ENCODE measurements at regions not wholly inside any gene's neighbourhood (a gene's known extent, or its start where the extent isn't known, plus 50 kb on each side); places are given as distances from the start of the nearest gene placed in this dataset.
"Not testable (repeated sequence)": the region's sequence is repeated elsewhere in the genome, so short reads cannot be mapped to it uniquely, and the experiment has no call there.

DNA sequence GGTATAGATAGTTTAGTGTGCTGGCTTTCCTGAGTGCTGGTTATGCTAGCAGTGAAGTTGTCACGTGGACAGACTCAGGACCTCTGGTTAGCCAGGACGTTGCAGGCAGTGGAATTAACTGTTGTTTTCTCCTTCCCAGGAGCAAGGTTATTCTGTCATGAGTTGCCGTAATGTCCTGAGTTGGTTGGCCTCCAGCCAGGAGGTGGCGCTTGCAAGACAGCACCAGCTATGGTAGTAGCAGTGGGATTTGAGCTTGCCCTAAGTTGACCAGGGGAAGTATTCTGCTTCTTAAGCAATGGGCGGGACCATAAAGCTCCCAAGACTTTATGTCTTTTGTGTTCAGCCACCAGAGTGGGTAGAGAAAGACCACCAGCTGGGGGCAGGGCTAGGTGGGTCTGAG, 240.7 kb upstream of the DNAJC19 start:
- DNase-seq (ENCODE audit: low spot score) (no peak), ATAC-seq (ENCODE audit: low FRiP score) (no peak)
- TF ChIP-seq, protein P1, sequence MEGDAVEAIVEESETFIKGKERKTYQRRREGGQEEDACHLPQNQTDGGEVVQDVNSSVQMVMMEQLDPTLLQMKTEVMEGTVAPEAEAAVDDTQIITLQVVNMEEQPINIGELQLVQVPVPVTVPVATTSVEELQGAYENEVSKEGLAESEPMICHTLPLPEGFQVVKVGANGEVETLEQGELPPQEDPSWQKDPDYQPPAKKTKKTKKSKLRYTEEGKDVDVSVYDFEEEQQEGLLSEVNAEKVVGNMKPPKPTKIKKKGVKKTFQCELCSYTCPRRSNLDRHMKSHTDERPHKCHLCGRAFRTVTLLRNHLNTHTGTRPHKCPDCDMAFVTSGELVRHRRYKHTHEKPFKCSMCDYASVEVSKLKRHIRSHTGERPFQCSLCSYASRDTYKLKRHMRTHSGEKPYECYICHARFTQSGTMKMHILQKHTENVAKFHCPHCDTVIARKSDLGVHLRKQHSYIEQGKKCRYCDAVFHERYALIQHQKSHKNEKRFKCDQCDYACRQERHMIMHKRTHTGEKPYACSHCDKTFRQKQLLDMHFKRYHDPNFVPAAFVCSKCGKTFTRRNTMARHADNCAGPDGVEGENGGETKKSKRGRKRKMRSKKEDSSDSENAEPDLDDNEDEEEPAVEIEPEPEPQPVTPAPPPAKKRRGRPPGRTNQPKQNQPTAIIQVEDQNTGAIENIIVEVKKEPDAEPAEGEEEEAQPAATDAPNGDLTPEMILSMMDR (IDR thresholded peaks at IDR 0.05) = no peak

DNA sequence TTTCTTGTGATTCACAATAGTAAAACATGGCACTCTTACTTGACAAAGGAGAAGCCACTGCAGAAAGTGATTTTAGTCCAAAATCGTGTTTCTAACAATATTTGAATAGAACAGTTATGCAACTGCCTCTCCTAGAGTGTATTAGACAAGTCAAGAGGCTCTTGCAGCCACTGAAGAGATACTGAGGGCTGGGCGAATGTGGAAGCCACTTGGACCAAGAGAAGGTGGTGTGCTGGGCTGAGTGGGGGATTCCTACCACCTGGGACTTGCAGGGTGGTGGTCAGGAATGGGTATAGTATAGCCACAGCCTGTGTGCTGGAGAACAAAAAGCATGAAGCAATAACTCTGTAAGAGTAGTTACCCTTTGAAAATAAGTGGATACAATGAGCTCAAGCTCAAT, 223.8 kb upstream of the DNAJC19 start:
- no peak for DNase-seq (ENCODE audit: low spot score)
- TF ChIP-seq, protein P1 (IDR thresholded peaks at IDR 0.05) = no peak
- no peak for ATAC-seq (ENCODE audit: low FRiP score)

DNA sequence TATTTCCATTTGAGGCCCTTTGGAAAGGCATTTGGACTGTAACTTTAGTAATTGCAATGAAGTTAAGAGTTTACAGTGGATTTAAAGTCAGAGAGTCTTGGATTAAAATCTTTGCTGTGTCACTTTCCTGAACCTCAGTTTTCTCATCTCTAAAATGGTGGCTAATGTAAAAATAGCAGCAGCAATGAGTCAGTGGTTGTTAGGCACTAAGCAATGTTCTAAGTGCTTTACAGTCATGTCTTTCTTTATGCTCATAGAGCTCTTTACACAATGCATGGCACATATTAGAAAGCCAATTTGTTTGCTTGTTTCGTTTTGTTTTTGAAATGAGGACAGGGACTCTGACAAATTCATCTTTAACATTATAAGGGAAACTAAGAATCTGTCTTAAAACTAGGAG, 222.7 kb upstream of the DNAJC19 start:
- TF ChIP-seq, protein P1 (IDR thresholded peaks at IDR 0.05) = no peak
- ATAC-seq (ENCODE audit: low FRiP score) = no peak
- DNase-seq (ENCODE audit: low spot score) = no peak

DNA sequence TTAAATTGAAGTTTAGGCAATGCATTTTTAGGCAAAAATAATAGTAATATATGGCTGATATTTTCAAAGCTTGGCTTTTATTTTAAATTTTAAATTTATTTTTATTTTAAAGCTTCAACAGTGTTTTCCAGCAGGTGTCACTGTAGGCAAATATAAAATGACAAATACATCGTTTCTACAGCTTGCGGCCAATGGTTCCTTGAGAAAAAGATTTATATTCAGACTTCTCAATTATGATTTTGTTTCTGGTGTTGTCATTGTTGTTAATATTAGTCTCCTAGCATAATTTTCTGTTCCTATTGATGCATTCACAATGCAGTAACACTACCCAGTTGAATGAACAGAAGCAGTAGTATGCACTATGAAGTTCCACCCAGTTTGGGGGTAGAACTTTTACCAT, 220.7 kb upstream of the DNAJC19 start:
- DNase-seq (ENCODE audit: low spot score) (no peak), ATAC-seq (ENCODE audit: low FRiP score) (no peak)
- TF ChIP-seq, protein P1 (IDR thresholded peaks at IDR 0.05) = no peak

DNA sequence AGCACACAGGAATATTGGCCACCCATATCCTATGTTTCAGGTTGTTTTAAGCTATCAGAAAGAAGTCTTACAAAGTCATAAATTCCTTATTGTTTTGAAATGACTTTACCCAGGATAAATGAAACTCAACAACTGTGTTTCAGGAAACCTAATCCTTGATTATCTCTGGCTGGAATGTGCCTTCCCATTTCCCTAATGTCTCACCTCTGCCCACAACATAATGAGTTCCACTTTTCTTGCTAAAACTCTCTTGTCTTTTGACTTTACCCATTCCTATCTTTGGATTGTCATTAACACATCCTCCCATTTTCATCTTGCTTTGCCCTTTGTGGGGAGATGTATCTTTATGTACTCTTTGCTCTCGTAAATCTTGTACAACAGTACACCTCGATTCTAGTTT, 200.0 kb upstream of the DNAJC19 start:
- ATAC-seq (ENCODE audit: low FRiP score) = no peak
- no peak for DNase-seq (ENCODE audit: low spot score)
- TF ChIP-seq, protein P1 (IDR thresholded peaks at IDR 0.05) = no peak

DNA sequence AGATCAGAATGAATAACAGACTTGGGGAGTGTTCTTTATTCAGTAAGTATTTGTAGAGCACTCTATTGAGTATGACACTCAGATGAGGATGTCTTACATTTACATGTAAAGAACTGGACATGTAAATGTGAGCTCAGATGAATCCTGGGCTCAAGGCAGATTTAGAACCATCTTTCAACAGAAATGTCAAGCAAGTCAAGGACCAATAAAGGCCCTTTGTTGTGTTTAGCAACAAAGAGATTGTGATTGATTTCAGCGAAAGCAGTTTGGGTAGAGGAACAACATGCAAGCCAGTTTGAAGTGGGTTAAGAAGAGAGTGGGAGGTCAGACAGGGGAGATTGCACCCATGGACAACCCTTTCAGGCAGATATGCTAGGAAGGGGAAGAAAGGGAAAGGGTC, 194.2 kb upstream of the DNAJC19 start:
- TF ChIP-seq, protein P1 (IDR thresholded peaks at IDR 0.05) = no peak
- ATAC-seq (ENCODE audit: low FRiP score) (no peak), DNase-seq (ENCODE audit: low spot score) (no peak)

DNA sequence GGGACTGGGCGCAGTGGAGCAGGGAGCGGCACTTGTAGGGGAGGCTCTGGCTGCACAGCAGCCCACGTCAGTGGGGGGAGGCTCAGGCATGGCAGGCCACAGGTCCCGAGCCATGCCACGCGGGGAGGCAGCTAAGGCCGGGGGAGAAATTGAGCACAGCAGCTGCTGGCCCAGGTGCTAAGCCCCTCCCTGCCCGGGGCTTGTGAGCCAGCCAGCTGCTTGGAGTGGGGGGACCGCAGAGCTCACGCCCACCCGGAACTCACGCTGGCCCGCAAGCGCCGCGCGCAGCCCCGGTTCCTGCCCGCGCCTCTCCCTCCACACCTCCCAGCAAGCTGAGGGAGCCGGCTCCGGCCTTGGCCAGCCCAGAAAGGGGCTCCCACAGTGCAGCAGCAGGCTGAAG, 193.5 kb upstream of the DNAJC19 start:
- DNase-seq (ENCODE audit: low spot score); ATAC-seq (ENCODE audit: low FRiP score): not testable (repeated sequence)

DNA sequence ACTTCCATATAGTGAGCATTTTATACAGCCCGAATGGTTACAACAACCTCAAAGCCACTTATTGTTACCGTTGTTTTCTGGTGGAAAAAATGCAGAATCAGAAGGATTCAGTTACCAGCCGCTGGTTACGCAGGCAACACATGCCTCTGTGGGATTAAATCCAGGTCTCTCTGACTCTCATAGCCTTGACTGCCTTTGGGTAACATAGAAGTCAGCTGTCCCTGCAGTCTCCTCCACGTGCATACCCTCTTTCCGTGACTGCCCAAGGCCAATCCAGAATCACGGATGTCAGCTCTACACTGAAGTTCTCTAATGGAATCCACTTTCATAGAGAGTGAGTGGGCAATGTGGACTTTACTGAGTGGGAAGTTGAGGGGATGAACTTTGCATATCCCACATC, 189.5 kb upstream of the DNAJC19 start:
- TF ChIP-seq, protein P1 (IDR thresholded peaks at IDR 0.05) = no peak
- ATAC-seq (ENCODE audit: low FRiP score) = no peak
- no peak for DNase-seq (ENCODE audit: low spot score)
